ENCODE measurements at regions not wholly inside any gene's neighbourhood (a gene's known extent, or its start where the extent isn't known, plus 50 kb on each side); places are given as distances from the start of the nearest gene placed in this dataset.

DNA sequence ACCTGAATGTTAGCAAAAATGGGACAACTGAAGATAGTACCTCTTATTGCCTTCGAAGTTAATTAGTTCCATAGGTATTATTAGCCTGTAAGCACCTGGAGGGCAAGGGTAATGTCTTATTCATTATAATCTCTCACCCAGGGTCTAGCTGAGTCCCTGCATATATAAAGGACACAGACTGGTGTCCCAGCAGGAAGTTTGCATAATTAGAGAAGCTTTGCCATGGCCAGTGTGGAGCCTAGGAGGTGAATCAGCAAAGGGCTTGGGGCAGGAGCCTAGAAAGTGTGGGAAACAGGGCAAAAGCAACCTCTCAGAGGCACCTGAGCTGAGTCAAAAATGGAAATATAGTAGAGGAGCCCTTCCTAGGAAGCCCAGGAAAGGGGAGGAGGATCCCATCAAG, 120.4 kb downstream of the NEDD1 start:
- H3K9me1 ChIP-seq (ENCODE audit: control insufficient read depth, extremely low read depth, insufficient read depth, low read length), result no peaks in the 10 kb centered on the region
- no peak overlapping the region for H3K4me2 ChIP-seq (ENCODE audit: control insufficient read depth, extremely low read depth, insufficient read depth, low read depth, low read length)
- no peaks in the 10 kb centered on the region for H3K4me1 ChIP-seq (ENCODE audit: control insufficient read depth, extremely low read depth, insufficient read depth, low read length)
- FAIRE-seq, result no peak
- no peak overlapping the region for H3K9ac ChIP-seq (ENCODE audit: control insufficient read depth, extremely low read depth, insufficient read depth, low read length)
- no peaks in the 10 kb centered on the region for H3K36me3 ChIP-seq (ENCODE audit: control insufficient read depth in 2 of 2, extremely low read depth in 1 of 2, insufficient read depth in 2 of 2, low read length in 2 of 2)
- H3K79me2 ChIP-seq (ENCODE audit: control insufficient read depth, insufficient read depth, low read length), result no peaks in the 10 kb centered on the region
- H4K20me1 ChIP-seq (ENCODE audit: control insufficient read depth, extremely low read depth, insufficient read depth, low read length), result no peaks in the 10 kb centered on the region
- dilution Hi-C loops (cut with MboI; ENCODE audit: extremely low pct_ligation_motif_present, low sequenced_read_pairs), result no loop called here
- TF ChIP-seq EZH2 (IDR thresholded peaks at IDR 0.05; ENCODE audit: low read length), result no peak
- TF ChIP-seq, protein P1, sequence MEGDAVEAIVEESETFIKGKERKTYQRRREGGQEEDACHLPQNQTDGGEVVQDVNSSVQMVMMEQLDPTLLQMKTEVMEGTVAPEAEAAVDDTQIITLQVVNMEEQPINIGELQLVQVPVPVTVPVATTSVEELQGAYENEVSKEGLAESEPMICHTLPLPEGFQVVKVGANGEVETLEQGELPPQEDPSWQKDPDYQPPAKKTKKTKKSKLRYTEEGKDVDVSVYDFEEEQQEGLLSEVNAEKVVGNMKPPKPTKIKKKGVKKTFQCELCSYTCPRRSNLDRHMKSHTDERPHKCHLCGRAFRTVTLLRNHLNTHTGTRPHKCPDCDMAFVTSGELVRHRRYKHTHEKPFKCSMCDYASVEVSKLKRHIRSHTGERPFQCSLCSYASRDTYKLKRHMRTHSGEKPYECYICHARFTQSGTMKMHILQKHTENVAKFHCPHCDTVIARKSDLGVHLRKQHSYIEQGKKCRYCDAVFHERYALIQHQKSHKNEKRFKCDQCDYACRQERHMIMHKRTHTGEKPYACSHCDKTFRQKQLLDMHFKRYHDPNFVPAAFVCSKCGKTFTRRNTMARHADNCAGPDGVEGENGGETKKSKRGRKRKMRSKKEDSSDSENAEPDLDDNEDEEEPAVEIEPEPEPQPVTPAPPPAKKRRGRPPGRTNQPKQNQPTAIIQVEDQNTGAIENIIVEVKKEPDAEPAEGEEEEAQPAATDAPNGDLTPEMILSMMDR (optimal IDR thresholded peaks at IDR 0.05 in 1 of 3, IDR thresholded peaks at IDR 0.05 in 1 of 3, conservative IDR thresholded peaks at IDR 0.05 in 1 of 3; ENCODE audit: extremely low read depth in 1 of 3, insufficient read depth in 2 of 3, low read length in 3 of 3), result no peak
- H3K4me3 ChIP-seq (ENCODE audit: control insufficient read depth in 2 of 3, extremely low read depth in 1 of 3, insufficient read depth in 2 of 3, low read depth in 1 of 3, low read length in 3 of 3), result no peak overlapping the region
- no peak overlapping the region for H2AFZ ChIP-seq (ENCODE audit: control insufficient read depth, low read length)
- H3K27me3 ChIP-seq (ENCODE audit: control insufficient read depth, extremely low read depth, insufficient read depth, low read length), result no peaks in the 10 kb centered on the region
- H3K27ac ChIP-seq (ENCODE audit: control insufficient read depth, insufficient read depth, low read length), result no peak overlapping the region
- H3K9me3 ChIP-seq (ENCODE audit: control insufficient read depth, low read depth, low read length), result no peaks in the 10 kb centered on the region
- DNase-seq (ENCODE audit: low read depth, low spot score), result no peak

DNA sequence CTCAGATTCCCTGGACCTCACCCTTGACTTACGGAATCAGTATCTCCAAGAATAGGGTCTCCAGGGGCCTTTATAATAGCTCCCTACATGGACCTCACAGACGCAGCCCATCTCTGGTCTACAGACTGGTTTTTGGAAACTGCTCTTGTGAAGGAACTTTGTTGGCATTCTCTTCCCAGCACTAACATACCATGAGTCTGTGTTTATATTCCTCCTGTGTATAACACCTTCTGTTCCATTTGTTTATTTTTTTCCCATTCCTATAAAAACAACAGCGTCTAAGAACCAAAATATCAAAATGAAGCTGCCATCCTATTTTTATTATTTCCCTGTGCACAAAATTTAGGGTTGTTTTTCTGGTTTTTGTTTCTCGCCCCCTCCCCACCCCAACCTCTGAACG, 131.1 kb downstream of the NEDD1 start:
- FAIRE-seq, result no peak
- no peaks in the 10 kb centered on the region for H3K9me3 ChIP-seq (ENCODE audit: control insufficient read depth, low read depth, low read length)
- no peaks in the 10 kb centered on the region for H3K27me3 ChIP-seq (ENCODE audit: control insufficient read depth, extremely low read depth, insufficient read depth, low read length)
- H3K79me2 ChIP-seq (ENCODE audit: control insufficient read depth, insufficient read depth, low read length), result no peaks in the 10 kb centered on the region
- H3K4me3 ChIP-seq (ENCODE audit: control insufficient read depth in 2 of 3, extremely low read depth in 1 of 3, insufficient read depth in 2 of 3, low read depth in 1 of 3, low read length in 3 of 3), result no peak overlapping the region
- dilution Hi-C loops (cut with MboI; ENCODE audit: extremely low pct_ligation_motif_present, low sequenced_read_pairs), result no loop called here
- H3K9ac ChIP-seq (ENCODE audit: control insufficient read depth, extremely low read depth, insufficient read depth, low read length), result no peak overlapping the region
- no peak overlapping the region for H3K4me2 ChIP-seq (ENCODE audit: control insufficient read depth, extremely low read depth, insufficient read depth, low read depth, low read length)
- H3K4me1 ChIP-seq (ENCODE audit: control insufficient read depth, extremely low read depth, insufficient read depth, low read length), result no peaks in the 10 kb centered on the region
- no peak for DNase-seq (ENCODE audit: low read depth, low spot score)
- H3K36me3 ChIP-seq (ENCODE audit: control insufficient read depth in 2 of 2, extremely low read depth in 1 of 2, insufficient read depth in 2 of 2, low read length in 2 of 2), result no peaks in the 10 kb centered on the region
- no peaks in the 10 kb centered on the region for H4K20me1 ChIP-seq (ENCODE audit: control insufficient read depth, extremely low read depth, insufficient read depth, low read length)
- H3K9me1 ChIP-seq (ENCODE audit: control insufficient read depth, extremely low read depth, insufficient read depth, low read length), result no peaks in the 10 kb centered on the region
- H2AFZ ChIP-seq (ENCODE audit: control insufficient read depth, low read length), result no peak overlapping the region
- no peak overlapping the region for H3K27ac ChIP-seq (ENCODE audit: control insufficient read depth, insufficient read depth, low read length)
- no peak for TF ChIP-seq EZH2 (IDR thresholded peaks at IDR 0.05; ENCODE audit: low read length)
- TF ChIP-seq, protein P1 (optimal IDR thresholded peaks at IDR 0.05 in 1 of 3, IDR thresholded peaks at IDR 0.05 in 1 of 3, conservative IDR thresholded peaks at IDR 0.05 in 1 of 3; ENCODE audit: extremely low read depth in 1 of 3, insufficient read depth in 2 of 3, low read length in 3 of 3), result no peak
